Glutamatergic neuron (in vitro differentiated cells): ENCODE measurements at regions not wholly inside any gene's neighbourhood (a gene's known extent, or its start where the extent isn't known, plus 50 kb on each side); places are given as distances from the start of the nearest gene placed in this dataset.

Experiments
- DNase-seq: peaks from one replicate; pipeline ENCODE4 v3.0.0; 2022
- H3K27ac Mint-ChIP-seq: one replicate; pipeline ENCODE4 v1.8.0; 2020; ENCODE audit warnings: mild to moderate bottlenecking, mixed read lengths, inconsistent platforms; ENCODE audit not compliant: unreplicated experiment
- H3K27me3 Mint-ChIP-seq: one replicate; pipeline ENCODE4 v1.8.0; 2020; ENCODE audit warnings: mild to moderate bottlenecking, moderate library complexity, mixed read lengths, inconsistent platforms; ENCODE audit not compliant: unreplicated experiment
- H3K36me3 Mint-ChIP-seq: one replicate; pipeline ENCODE4 v1.8.0; 2020; ENCODE audit warnings: mild to moderate bottlenecking, mixed read lengths, inconsistent platforms; ENCODE audit not compliant: unreplicated experiment
- H3K4me1 Mint-ChIP-seq: one replicate; pipeline ENCODE4 v1.8.0; 2020; ENCODE audit warnings: mild to moderate bottlenecking, low read depth, mixed read lengths, inconsistent platforms; ENCODE audit not compliant: unreplicated experiment
- H3K4me3 Mint-ChIP-seq: one replicate; pipeline ENCODE4 v1.8.0; 2020; ENCODE audit warnings: mild to moderate bottlenecking, mixed read lengths, inconsistent platforms; ENCODE audit not compliant: unreplicated experiment
- H3K9me3 Mint-ChIP-seq: one replicate; pipeline ENCODE4 v1.8.0; 2020; ENCODE audit warnings: mild to moderate bottlenecking, moderate library complexity, mixed read lengths, inconsistent platforms; ENCODE audit not compliant: unreplicated experiment
- TF ChIP-seq, protein P1 (sequence below): fragments of 200-600 bp; sonication (generic); IDR thresholded peaks from one replicate; pipeline ENCODE4 v1.5.0; 2021; ENCODE audit not compliant: partially characterized antibody, unreplicated experiment

DNA sequence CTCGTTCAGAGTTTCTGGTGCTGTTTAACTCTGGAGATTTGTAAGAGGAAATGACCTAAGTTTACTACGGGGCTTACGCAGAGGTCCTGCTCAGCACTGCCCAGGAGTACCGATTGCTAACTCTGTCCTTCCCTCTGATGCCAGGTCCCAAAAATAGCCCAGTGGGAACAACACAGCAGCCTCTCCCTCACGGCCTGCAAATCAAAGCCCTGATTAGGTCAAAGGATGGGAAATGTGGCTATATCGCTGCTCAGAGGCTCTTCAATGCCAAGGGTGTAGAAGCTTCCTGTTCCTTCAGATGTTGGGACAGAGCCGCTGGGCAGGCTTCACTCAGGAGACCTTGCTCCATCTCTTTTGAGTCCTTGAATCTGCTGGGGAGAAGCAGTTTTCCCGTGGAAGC lies 174.2 kb upstream of the KCNJ16 start:
- Mint-ChIP-seq H3K27ac (no peak overlapping the region), H3K27me3 (no peaks in the 10 kb centered on the region), H3K36me3 (no peaks in the 10 kb centered on the region), H3K4me3 (no peak overlapping the region), H3K9me3 (no peaks in the 10 kb centered on the region), H3K4me1 (no peaks in the 10 kb centered on the region)
- DNase-seq: no peak
- TF ChIP-seq, protein P1, sequence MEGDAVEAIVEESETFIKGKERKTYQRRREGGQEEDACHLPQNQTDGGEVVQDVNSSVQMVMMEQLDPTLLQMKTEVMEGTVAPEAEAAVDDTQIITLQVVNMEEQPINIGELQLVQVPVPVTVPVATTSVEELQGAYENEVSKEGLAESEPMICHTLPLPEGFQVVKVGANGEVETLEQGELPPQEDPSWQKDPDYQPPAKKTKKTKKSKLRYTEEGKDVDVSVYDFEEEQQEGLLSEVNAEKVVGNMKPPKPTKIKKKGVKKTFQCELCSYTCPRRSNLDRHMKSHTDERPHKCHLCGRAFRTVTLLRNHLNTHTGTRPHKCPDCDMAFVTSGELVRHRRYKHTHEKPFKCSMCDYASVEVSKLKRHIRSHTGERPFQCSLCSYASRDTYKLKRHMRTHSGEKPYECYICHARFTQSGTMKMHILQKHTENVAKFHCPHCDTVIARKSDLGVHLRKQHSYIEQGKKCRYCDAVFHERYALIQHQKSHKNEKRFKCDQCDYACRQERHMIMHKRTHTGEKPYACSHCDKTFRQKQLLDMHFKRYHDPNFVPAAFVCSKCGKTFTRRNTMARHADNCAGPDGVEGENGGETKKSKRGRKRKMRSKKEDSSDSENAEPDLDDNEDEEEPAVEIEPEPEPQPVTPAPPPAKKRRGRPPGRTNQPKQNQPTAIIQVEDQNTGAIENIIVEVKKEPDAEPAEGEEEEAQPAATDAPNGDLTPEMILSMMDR: no peak

DNA sequence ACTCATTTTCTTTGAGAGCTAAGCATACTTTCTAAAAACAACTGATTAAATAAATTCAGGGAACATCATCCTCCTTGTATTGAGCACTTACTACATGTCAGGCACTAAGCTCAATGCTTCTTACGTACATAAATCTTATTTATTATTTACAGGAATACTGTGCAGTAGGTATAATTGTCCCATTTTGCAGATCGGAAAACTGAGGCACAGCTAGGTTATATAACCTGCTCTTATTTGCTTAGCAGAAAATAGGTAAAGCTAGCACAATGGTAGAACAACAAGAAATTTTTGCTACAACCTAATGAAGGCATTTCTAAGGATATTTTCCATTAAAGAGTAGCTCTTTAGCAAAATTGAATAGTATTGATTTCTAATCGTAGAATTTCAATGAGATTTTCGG lies 168.7 kb upstream of the KCNJ16 start:
- no peaks in the 10 kb centered on the region for H3K36me3 Mint-ChIP-seq
- H3K4me1 Mint-ChIP-seq: no peaks in the 10 kb centered on the region
- TF ChIP-seq, protein P1: no peak
- H3K4me3 Mint-ChIP-seq: no peak overlapping the region
- no peak for DNase-seq
- H3K27me3 Mint-ChIP-seq: no peaks in the 10 kb centered on the region
- no peaks in the 10 kb centered on the region for H3K9me3 Mint-ChIP-seq
- H3K27ac Mint-ChIP-seq: no peak overlapping the region

DNA sequence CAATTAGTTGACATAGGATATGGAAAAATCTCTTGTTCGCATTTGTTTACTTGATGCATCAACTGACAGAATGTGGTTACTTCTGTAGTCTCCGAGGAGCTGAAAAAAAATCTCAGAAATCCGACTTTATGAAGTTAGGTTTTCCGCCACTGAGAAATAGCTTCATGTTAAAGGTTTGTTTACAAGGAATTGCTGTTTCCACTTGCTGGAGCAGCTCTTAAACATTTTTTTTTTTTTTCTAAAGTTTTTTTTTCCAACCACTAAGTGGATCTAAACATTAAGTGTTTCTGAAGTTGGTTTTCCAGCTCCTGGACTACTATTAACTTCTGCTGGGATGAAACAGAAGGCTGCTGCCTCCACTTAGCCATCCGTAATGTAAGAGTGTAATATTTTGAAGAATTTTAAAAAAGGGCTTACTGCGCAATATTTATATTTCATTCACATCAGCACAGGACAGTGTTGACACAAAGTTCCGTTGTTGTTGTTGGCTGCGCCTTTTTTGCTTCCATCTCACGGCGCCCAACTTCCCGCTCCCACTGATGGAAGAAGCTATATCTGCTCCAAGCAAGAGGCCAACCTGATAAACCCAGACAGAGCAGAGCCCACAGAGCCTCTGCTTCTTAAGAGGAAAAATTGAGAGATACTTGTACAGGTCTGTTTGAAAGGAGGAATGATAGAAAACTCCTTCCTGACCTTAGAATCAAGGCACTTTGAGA lies 167.7 kb upstream of the KCNJ16 start:
- Mint-ChIP-seq H3K9me3 (no peaks in the 10 kb centered on the region), H3K27me3 (no peaks in the 10 kb centered on the region), H3K4me1 (no peaks in the 10 kb centered on the region), H3K36me3 (no peaks in the 10 kb centered on the region), H3K4me3 (no peak overlapping the region), H3K27ac (no peak overlapping the region)
- no peak for DNase-seq
- TF ChIP-seq, protein P1: no peak

DNA sequence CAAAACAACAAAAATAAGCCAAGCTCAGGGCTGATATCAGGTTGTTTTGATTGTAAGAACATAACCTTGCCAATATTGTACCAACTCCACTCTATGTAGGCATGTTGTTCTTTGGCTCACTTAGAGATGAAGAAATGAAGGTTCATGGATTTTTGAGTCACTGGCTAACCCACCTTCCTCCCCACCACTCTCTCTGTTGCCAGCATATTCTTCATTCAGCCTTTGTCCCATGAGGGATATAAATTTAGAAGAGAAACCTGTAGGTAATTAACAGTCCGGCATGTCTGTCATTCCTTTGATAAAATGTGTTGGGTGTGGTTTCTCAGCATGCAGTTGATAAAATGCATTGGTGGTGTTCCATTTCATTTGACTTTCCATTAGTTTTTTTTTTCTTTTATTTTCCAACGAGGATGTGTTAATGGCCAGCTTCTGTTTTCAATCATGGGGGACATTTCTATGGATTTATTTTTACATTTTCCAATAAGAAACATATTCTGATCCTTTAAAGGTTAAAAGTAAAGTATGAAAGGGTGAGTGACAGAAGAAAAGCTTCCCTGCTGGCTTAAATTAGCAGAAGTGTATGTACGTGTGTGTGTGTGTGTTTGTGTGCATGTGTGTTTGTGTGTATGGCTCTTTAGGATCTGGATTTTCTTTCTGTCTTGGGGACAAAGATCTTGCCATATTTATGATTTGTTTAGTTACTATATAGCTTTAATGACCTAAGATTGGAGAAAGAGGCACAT lies 166.2 kb upstream of the KCNJ16 start:
- Mint-ChIP-seq H3K9me3 (no peaks in the 10 kb centered on the region), H3K4me3 (no peak overlapping the region), H3K4me1 (no peaks in the 10 kb centered on the region), H3K27ac (no peak overlapping the region), H3K27me3 (no peaks in the 10 kb centered on the region), H3K36me3 (no peaks in the 10 kb centered on the region)
- TF ChIP-seq, protein P1: no peak
- no peak for DNase-seq

DNA sequence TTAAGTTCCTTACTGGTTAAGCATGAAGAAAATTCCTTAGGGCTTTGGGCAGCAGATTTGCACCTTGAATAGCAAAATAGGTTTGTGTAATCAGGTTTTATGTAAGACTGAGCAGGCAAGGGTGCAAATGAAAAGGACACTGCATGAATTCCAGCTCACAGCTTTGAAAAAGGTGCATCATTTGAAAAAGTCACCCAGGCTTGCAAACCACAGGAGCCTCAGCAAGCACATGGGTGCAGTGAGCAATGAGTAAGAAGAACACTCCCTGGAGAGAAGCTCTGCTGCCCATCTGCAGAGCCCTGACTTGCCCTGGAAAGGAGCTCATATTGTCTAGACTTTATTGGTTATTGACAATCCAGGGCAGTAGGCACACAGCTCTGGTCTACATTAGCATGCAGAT lies 165.6 kb upstream of the KCNJ16 start:
- H3K9me3 Mint-ChIP-seq: no peaks in the 10 kb centered on the region
- H3K27ac Mint-ChIP-seq: no peak overlapping the region
- H3K4me3 Mint-ChIP-seq: no peak overlapping the region
- H3K27me3 Mint-ChIP-seq: no peaks in the 10 kb centered on the region
- no peak for DNase-seq
- TF ChIP-seq, protein P1: no peak
- H3K4me1 Mint-ChIP-seq: no peaks in the 10 kb centered on the region
- no peaks in the 10 kb centered on the region for H3K36me3 Mint-ChIP-seq
